HL-60/S4 treated with phorbol 12-myristate 13-acetate at 8.2 ng/mL for 4 days and 3 days (cell line): ENCODE measurements at regions not wholly inside any gene's neighbourhood (a gene's known extent, or its start where the extent isn't known, plus 50 kb on each side); places are given as distances from the start of the nearest gene placed in this dataset.

Source experiments
- in situ Hi-C: fragments of 300-500 bp; cut with MboI; formaldehyde crosslinking; loops from 2 replicates; pipeline ENCODE4 v1.15.0; 2022; ENCODE audit warnings: low sequenced_read_pairs

DNA sequence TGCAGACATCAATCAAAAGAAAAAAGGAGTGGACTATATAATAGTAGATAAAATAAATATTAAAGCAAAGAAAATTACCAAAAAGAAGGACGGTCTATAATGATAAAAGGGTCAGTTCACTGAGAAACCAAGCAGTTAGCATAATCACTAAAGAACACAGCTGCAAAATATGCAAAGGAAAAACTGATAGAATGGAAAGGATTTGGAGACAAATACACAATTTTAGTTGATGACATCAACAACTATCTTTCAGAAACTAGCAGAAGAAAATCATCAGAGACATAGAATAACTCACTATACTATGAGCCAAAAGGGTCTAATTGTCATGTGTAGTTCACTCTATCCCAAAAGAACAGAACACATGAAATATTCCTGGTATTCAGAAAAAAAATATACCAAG lies 316.4 kb upstream of the IGFBP3 start:
- in situ Hi-C loops, result no loop called here

- in situ Hi-C loops, result no loop called here
Measured at GRCh38 chr7:46233585-46234329, 312.7 kb upstream of the IGFBP3 start.

- in situ Hi-C loops, result no loop called here
Measured at GRCh38 chr7:46230990-46231305, 309.9 kb upstream of the IGFBP3 start.

- in situ Hi-C loops, result no loop called here
Measured at GRCh38 chr7:46230298-46230989, 309.4 kb upstream of the IGFBP3 start.

DNA sequence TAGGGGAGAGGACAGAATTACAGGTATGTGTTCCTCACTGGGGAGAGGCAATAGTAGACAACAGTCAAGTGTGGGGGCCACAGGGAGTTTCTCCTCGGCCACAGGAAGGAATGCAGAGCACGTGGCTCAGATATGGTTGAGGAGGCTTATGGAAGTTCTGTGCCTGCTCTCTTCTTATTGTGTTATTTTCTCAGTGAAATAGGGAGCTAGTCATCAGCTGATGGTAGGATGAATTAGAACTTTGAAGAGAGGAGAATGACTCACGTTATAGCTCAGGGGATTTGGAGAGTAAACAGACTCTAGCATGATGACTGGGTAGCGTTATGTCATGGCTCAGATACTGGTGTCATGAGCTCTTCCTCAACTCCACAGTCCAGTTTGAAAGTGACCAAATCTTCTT lies 308.3 kb upstream of the IGFBP3 start:
- in situ Hi-C loops, result no loop called here

GRCh38 chr7:46226860-46227259 lies 305.8 kb upstream of the IGFBP3 start:
- in situ Hi-C loops, result no loop called here

- in situ Hi-C loops, result no loop called here
Measured at GRCh38 chr7:46224363-46224762, 303.3 kb upstream of the IGFBP3 start.

GRCh38 chr7:46220066-46220630 lies 299.1 kb upstream of the IGFBP3 start:
- in situ Hi-C loops, result no loop called here

DNA sequence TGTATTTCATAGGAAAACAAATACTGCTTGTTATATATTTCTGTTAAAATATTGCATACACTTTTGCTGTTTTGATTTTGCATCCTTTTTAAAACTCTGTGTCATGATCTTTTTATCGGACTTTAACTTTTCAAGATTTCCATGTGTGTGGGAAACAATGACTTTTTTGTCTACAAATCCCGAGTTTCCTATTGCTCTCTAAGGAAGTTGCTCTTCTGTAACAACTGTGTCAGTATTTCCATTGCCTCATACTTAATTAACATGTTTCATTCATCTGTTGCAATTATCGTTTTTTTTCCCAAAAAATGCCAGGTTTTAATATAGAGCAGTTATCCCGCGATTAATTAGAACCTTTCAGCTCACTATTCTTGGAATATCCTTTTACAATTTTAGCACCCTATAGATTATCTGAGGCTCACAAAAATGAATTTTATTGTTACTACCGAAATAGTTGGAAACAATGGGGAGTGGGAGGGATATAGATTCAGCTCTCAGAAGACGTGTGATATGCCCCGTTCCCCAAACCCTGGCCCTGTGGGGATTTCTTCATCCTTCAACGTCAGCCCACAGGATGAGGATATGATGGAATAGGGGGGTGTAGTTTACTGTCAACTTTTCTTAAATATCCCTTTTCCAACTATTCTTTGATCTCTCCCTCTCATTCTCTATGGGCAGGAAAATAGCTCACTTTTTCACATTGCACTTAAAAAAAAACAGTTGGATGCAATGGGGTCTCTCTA lies 297.6 kb upstream of the IGFBP3 start:
- in situ Hi-C loops, result no loop called here

DNA sequence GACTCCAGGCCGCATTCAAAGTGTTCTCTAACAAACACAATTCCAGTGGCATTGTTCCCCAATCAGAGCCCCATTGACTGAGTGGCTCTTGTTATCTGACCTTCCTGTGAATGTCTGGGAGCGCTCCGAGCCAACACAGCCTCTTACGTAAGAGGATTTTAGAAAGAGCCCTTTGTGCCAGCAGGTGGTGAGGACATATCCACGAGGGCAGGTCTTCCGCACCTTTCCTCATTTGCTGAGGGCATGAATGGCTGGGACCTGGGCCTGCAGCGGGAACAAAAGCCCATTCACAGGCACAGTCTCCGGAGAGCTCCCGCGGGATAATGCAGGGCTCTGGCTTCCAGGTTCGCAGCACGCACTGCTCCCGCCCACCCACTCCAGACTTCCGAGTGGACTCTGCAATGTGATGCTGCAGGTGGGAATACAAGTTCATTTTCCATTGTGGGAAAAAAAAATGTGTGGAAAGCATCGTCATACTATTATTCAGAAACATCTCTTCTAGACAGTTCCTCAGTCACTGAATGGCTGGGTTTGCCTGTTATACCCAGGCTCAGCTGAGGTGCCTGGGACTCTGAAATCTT lies 295.0 kb upstream of the IGFBP3 start:
- in situ Hi-C loops, result no loop called here

DNA sequence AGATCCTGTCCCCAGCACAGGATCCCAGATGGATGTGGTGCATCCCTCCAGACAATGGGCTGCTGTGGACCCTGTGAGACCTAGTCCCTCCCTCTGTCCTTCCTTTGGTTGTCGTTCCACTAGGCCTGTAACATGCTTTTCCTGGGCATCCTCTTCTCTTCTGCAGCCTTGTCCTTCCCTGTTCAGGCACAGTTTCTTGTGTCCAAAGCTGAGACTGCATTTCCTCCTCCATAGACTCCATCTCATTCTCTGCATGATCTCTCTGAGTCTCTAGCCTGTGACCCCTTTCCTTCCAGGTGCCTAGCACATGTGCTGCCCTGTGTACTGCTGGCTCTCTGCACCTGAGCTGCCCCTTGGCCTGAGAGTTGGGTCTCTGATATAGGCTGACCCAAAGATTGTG lies 293.5 kb upstream of the IGFBP3 start:
- in situ Hi-C loops, result no loop called here

DNA sequence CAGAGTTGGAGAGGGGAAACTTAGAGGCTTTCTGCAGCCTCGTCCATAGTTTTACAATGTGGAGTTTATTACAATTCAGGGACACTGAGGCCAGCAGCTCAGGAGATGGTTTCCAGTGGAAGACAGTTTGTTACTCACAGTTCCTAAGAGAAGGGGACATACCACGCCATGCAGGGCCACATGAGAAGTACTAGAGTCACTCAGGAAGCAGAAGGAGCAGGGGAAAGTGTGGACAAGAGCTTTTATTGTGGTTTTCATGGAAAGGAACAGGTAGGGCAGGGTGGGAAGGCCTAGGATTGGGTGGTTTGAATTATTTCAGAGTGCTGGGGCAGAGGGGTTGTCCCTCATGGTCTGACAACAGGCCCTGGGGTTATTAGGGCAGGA lies 292.1 kb upstream of the IGFBP3 start:
- in situ Hi-C loops, result no loop called here

GRCh38 chr7:46212425-46213153 lies 291.5 kb upstream of the IGFBP3 start:
- in situ Hi-C loops, result no loop called here

DNA sequence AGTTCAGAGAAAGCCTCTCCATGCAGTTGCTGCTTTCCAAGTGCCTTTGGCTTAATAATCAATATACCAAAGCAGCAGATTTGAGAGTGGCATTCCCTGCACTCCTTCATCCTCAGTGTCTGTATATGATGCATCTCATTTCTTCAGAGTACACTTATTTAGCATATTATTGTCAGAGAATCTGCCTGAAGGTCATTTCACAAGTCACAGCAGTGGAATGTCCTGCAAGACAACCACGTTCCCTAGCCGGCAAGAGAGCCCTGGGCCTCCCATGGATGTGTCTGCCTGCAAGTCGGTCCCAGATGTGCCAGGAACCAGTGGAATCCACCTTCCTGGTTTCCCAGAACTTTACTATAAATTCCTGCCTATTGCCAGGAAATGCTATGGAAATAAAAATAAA lies 289.4 kb upstream of the IGFBP3 start:
- in situ Hi-C loops, result no loop called here

DNA sequence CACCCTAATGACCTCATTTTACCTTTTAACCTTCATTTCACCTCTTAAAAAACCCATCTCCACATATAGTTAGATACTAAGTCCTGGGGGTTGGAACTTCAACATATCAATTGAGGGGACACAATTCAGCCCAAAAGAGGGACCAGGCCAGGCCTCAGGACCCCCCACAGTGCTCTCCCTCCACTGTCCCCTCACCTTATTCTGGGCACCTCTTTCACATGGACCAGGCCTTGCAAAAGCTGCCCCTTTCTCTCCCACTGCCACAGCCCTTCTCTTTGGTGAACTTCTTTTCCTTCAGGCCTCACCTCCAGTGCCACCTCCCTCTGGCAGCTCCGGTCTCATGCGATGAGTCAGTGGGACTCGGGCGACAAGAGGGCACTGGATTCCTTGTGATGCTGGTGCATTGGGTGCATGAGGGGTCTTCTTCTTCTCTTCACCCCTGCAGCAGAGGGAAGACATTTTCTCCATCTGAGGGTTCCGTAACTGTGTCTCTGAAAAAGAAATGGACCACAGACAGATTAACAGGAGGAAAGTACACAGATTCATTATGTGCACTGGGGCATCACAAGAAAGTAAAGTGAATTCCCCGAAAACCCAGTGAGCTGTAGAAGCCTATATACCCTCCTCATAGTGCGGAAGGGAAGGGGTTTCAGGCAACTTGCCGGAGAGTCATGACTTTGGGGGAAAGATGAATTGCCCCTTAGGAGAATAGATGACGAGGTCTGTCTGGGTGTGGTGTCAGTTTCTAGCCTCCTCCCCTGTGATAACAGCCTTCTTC lies 288.7 kb upstream of the IGFBP3 start:
- in situ Hi-C loops, result no loop called here

GRCh38 chr7:46208635-46209525 lies 287.8 kb upstream of the IGFBP3 start:
- in situ Hi-C loops, result no loop called here

DNA sequence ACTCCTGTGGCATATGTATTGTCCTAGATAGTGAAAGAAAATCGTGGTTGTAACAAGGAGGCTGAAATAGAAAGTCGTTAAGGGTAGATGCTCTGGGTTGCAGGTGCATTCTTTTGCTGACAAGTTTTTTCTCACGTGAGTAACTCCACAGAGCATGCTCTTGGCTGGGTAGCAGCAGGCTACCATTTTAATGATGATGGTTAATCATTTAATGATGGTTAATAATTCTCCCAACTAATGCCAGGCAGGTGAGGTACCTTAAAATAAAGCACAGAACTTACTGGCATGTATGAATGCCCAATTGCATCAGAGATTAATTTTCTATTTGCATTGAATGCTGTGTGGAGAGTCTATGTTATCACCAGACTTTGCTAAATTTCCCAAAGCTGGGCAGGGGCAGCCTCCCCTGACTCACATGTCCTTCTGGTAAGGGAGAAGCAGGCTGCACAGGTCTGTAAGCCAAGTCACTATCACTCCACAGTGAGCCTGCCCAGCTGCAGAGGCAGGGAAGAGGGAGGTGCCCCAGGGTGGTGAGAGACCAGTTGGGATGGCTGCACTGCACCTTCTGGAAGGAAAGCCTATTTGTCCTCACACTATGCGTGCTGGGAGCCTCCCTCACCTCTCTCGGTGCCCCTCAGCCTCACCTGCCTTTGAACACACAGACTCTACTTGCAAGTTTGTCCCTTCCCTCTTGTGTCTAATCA lies 287.0 kb upstream of the IGFBP3 start:
- in situ Hi-C loops, result no loop called here

DNA sequence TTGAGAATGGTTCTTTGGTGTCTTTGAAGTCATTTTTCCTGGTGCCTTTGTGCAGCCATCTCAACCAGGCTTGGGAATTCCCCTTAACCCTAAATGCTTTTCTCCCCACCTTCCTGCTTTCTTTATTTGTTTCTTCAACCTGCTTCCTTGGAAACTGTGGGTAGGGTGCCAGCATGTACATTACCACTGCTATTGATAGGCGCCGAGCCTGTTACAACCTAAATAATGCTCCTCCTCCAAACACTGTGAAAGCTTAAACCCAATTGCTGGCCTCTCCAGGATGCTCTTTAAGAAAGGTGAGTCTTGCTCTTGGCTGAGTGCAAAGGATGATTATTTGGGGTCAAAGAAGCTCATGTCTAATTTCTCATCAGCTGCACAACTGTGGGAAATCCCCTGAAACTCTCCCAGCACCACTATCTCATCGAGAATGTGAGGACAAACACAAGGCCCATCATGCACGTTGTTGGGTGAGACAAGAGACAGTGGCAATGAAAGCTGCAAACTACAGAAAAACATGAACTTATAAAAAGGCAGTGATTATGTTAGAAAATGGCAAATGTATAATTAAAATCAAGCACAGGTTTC lies 285.5 kb upstream of the IGFBP3 start:
- in situ Hi-C loops, result no loop called here
